ENCODE measurements at regions not wholly inside any gene's neighbourhood (a gene's known extent, or its start where the extent isn't known, plus 50 kb on each side); places are given as distances from the start of the nearest gene placed in this dataset.

- H3K27ac ChIP-seq = no peak overlapping the region
- TF ChIP-seq CTCF (IDR thresholded peaks at IDR 0.05) = no peak
These were observed 74.6 kb upstream of the RREB1 start for GRCh38 chr6:7033202-7033601.

GRCh38 chr6:7034055-7034454 is 73.7 kb upstream of the RREB1 start:
- no peak overlapping the region for H3K27ac ChIP-seq
- TF ChIP-seq ZFX (IDR thresholded peaks at IDR 0.05; ENCODE audit: borderline replicate concordance) (no peak), CTCF (IDR thresholded peaks at IDR 0.05) (no peak)

GRCh38 chr6:7035837-7036249 is 71.9 kb upstream of the RREB1 start:
- TF ChIP-seq CTCF (IDR thresholded peaks at IDR 0.05) (no peak), ZFX (IDR thresholded peaks at IDR 0.05; ENCODE audit: borderline replicate concordance) (no peak)
- no peak overlapping the region for H3K27ac ChIP-seq

- no peak for TF ChIP-seq CTCF (IDR thresholded peaks at IDR 0.05)
- TF ChIP-seq ZFX (IDR thresholded peaks at IDR 0.05; ENCODE audit: borderline replicate concordance) = no peak
- no peak overlapping the region for H3K27ac ChIP-seq
These were observed 66.2 kb upstream of the RREB1 start for GRCh38 chr6:7041511-7042026.

- no peak overlapping the region for H3K27ac ChIP-seq
- TF ChIP-seq CTCF (IDR thresholded peaks at IDR 0.05) = no peak
- no peak for TF ChIP-seq ZFX (IDR thresholded peaks at IDR 0.05; ENCODE audit: borderline replicate concordance)
These were observed 65.6 kb upstream of the RREB1 start for GRCh38 chr6:7042056-7042653.

- no peak overlapping the region for H3K27ac ChIP-seq
- TF ChIP-seq ZFX (IDR thresholded peaks at IDR 0.05; ENCODE audit: borderline replicate concordance) = no peak
- no peak for TF ChIP-seq CTCF (IDR thresholded peaks at IDR 0.05)
These were observed 64.9 kb upstream of the RREB1 start for GRCh38 chr6:7042654-7043545.

GRCh38 chr6:7045331-7045730 is 62.4 kb upstream of the RREB1 start:
- H3K27ac ChIP-seq = no peak overlapping the region
- TF ChIP-seq CTCF (IDR thresholded peaks at IDR 0.05) (no peak), ZFX (IDR thresholded peaks at IDR 0.05; ENCODE audit: borderline replicate concordance) (no peak)

All from 22Rv1 (cell line).